ENCODE measurements at regions not wholly inside any gene's neighbourhood (a gene's known extent, or its start where the extent isn't known, plus 50 kb on each side); places are given as distances from the start of the nearest gene placed in this dataset.

- TF ChIP-seq CTCF (conservative IDR thresholded peaks at IDR 0.05 in 1 of 2, IDR thresholded peaks at IDR 0.05 in 1 of 2; ENCODE audit: extremely low read depth in 1 of 2, insufficient read depth in 1 of 2, low read depth in 1 of 2, low read length in 2 of 2) (no peak), EZH2 (IDR thresholded peaks at IDR 0.05; ENCODE audit: borderline replicate concordance, low read length) (no peak)
These were observed 223.2 kb upstream of the PIK3C3 start for GRCh38 chr18:41731884-41732283.
